ENCODE measurements at regions not wholly inside any gene's neighbourhood (a gene's known extent, or its start where the extent isn't known, plus 50 kb on each side); places are given as distances from the start of the nearest gene placed in this dataset.

- no peak for DNase-seq (ENCODE audit: extremely low read depth in 1 of 4, low spot score in 3 of 4)
- Histone ChIP-seq H3K4me2 (ENCODE audit: insufficient read depth, low read length) (no peak overlapping the region), H3K9me3 (replicated peaks; ENCODE audit: control insufficient read depth, insufficient read depth, low read depth, low read length) (no peaks in the 10 kb centered on the region), H3K36me3 (ENCODE audit: control insufficient read depth, insufficient read depth, low read length) (no peaks in the 10 kb centered on the region), H3K79me2 (ENCODE audit: control insufficient read depth, insufficient read depth, low read length) (no peaks in the 10 kb centered on the region), H3K4me1 (replicated peaks in 1 of 2; ENCODE audit: control insufficient read depth in 2 of 2, insufficient read depth in 2 of 2, low read length in 2 of 2) (no peaks in the 10 kb centered on the region), H3K4me3 (no peak overlapping the region), H2AFZ (ENCODE audit: low read depth, low read length) (no peak overlapping the region), H3K27me3 (ENCODE audit: control insufficient read depth in 2 of 2, insufficient read depth in 2 of 2, low read length in 2 of 2) (no peaks in the 10 kb centered on the region; a peak in 1 of 5 replicates), H3K9ac (ENCODE audit: insufficient read depth in 1 of 2, low read depth in 2 of 2, low read length in 2 of 2) (no peak overlapping the region), H4K20me1 (replicated peaks; ENCODE audit: control insufficient read depth, insufficient read depth, low read length) (no peaks in the 10 kb centered on the region), H3K27ac (ENCODE audit: extremely low read depth, low read depth, low read length) (no peak overlapping the region), H3K9me1 (ENCODE audit: control insufficient read depth, insufficient read depth, low read length) (no peaks in the 10 kb centered on the region)
- BruUV-seq (replicated peaks), result no TSS peak
- ATAC-seq, result no peak
- no peak for FAIRE-seq
- POLR2A ChIA-PET, result interaction anchor here (1.0 kb wide), 1 partner anchor 11 kb away, joined by 5 read pairs; no protein-coding TSS in a partner anchor
- in situ Hi-C loops (cut with MboI) (no loop called here), intact Hi-C loops (cut with micrococcal nuclease) (no loop called here)
- WGBS (ENCODE audit: insufficient coverage, low coverage, missing lambda C conversion rate), result 3% methylated on average over 10 of the region's 11 CpGs
- CTCF ChIA-PET (ENCODE audit: low intra/inter-chr PET ratio), result no interaction called here
- TF ChIP-seq L3MBTL2 (IDR thresholded peaks at IDR 0.05), result no peak
- no peak for TF ChIP-seq ZKSCAN1 (IDR thresholded peaks at IDR 0.05; ENCODE audit: low read depth, low read length)
- TF ChIP-seq HBP1 (CRISPR knock-in tag; IDR thresholded peaks at IDR 0.05), result no peak
- no peak for TF ChIP-seq NR1H2 (CRISPR knock-in tag; IDR thresholded peaks at IDR 0.05)
- TF ChIP-seq ARID3B (CRISPR knock-in tag; IDR thresholded peaks at IDR 0.05; ENCODE audit: borderline replicate concordance), result no peak
- TF ChIP-seq U2AF1 (optimal IDR thresholded peaks at IDR 0.05; ENCODE audit: low read depth, low read length), result no peak
- TF ChIP-seq RUNX1 (IDR thresholded peaks at IDR 0.05; ENCODE audit: low read depth), result no peak
- TF ChIP-seq ZHX1 (conservative IDR thresholded peaks at IDR 0.05; ENCODE audit: low read length), result no peak
- no peak for TF ChIP-seq POLR2AphosphoS5 (IDR thresholded peaks at IDR 0.05; ENCODE audit: control insufficient read depth, insufficient read depth, low read depth, low read length)
- no peak for TF ChIP-seq NCOA1 (IDR thresholded peaks at IDR 0.05; ENCODE audit: low read depth)
- TF ChIP-seq ATF2 (CRISPR knock-in tag; IDR thresholded peaks at IDR 0.05), result no peak
- TF ChIP-seq ATF6 (CRISPR knock-in tag; IDR thresholded peaks at IDR 0.05), result no peak
Observed at GRCh38 chr13:40163066-40164000, 503.1 kb downstream of the FOXO1 start.
